ENCODE measurements at regions not wholly inside any gene's neighbourhood (a gene's known extent, or its start where the extent isn't known, plus 50 kb on each side); places are given as distances from the start of the nearest gene placed in this dataset.

DNA sequence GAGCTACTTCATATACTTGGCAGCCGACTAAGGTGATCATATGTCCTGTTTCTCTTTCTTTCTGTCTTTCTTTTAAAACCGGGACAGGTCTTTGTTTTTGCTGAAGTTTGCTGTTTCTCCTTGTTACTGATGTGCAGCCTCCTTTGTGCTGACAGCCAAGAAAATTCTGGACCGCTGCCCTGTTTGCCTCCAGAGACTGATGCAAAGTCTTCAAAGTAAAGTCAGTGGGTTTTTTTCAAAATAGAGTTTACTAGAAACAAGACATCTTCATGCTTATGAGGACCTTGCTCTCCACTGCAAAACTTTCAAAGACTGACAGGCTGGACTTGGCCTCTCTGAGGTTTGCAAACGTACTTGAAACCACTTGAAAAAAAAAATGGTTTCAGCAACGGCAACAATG, 510.5 kb upstream of the MAP3K7 start:
- H3K4me3 ChIP-seq, result no peak overlapping the region
- no peak for DNase-seq
- TF ChIP-seq, protein P1, sequence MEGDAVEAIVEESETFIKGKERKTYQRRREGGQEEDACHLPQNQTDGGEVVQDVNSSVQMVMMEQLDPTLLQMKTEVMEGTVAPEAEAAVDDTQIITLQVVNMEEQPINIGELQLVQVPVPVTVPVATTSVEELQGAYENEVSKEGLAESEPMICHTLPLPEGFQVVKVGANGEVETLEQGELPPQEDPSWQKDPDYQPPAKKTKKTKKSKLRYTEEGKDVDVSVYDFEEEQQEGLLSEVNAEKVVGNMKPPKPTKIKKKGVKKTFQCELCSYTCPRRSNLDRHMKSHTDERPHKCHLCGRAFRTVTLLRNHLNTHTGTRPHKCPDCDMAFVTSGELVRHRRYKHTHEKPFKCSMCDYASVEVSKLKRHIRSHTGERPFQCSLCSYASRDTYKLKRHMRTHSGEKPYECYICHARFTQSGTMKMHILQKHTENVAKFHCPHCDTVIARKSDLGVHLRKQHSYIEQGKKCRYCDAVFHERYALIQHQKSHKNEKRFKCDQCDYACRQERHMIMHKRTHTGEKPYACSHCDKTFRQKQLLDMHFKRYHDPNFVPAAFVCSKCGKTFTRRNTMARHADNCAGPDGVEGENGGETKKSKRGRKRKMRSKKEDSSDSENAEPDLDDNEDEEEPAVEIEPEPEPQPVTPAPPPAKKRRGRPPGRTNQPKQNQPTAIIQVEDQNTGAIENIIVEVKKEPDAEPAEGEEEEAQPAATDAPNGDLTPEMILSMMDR (IDR thresholded peaks at IDR 0.05), result no peak
- WGBS, 2 donors, result 47 to 60% methylated on average over 5 of the region's 5 CpGs
- no peak overlapping the region for H3K27ac ChIP-seq
- no peaks in the 10 kb centered on the region for H3K9me3 ChIP-seq
- intact Hi-C loops (cut with DNase I), result no loop called here
- H3K36me3 ChIP-seq, result no peaks in the 10 kb centered on the region
- no peak for FAIRE-seq
- no peaks in the 10 kb centered on the region for H3K4me1 ChIP-seq
- ATAC-seq, result no peak
- H3K27me3 ChIP-seq, result no peaks in the 10 kb centered on the region

DNA sequence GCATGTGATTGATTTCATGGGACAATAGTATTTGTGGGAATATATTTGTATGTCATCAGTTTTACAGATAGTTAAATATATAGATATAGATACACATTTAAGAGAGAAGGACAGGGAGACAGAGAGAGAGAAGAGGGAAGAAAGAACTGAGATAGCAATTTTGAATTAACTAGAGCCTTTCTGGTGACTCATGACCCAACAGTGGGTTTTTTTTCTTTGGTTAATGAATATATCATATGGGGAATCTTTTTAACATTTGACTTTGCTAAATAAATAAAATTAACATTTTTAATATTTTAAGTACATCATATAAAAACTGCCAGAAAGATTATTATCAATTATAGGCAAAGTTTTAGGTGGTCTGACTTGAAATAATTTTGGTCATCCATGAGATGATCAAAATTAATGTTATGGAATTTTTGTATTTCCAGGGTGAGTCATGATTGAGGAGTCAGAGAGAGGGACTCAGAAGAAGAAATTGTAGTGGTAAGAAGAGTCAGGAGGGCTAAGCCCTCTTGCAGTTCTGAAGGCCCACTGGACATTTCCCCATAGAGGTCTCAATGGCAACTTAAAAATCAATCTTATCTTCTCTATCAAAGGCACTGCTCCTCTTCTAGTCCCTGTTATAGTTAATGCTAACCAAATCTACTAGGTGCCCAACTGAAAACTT, 508.1 kb upstream of the MAP3K7 start:
- no peaks in the 10 kb centered on the region for H3K27me3 ChIP-seq
- intact Hi-C loops (cut with DNase I), result no loop called here
- H3K9me3 ChIP-seq, result no peaks in the 10 kb centered on the region
- no peak for DNase-seq
- no peak overlapping the region for H3K27ac ChIP-seq
- H3K4me3 ChIP-seq, result no peak overlapping the region
- no peak for FAIRE-seq
- TF ChIP-seq, protein P1 (IDR thresholded peaks at IDR 0.05), result no peak
- H3K4me1 ChIP-seq, result no peaks in the 10 kb centered on the region
- ATAC-seq, result no peak
- no peaks in the 10 kb centered on the region for H3K36me3 ChIP-seq

DNA sequence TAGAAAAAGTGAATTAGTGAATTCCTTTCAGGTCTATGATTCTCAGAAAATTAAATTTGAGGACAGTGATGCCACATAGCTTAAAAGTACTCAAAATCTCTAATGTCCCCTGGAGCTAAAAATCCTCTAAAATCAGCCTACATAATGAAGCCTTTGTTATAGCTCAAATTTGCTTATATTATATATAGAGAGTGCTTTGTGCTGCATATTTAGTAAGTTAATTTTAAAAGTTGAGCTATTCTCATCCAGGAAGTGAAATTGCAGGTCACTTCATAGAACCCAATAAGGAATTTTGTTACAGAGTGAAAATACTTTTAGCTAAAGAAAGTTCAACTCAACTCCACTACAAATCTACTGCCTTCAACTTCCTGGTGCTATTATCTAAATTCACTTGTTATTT, 507.5 kb upstream of the MAP3K7 start:
- FAIRE-seq (no peak), DNase-seq (no peak), ATAC-seq (no peak)
- Histone ChIP-seq H3K27ac (no peak overlapping the region), H3K4me1 (no peaks in the 10 kb centered on the region), H3K4me3 (no peak overlapping the region), H3K9me3 (no peaks in the 10 kb centered on the region), H3K36me3 (no peaks in the 10 kb centered on the region), H3K27me3 (no peaks in the 10 kb centered on the region)
- intact Hi-C loops (cut with DNase I), result no loop called here
- TF ChIP-seq, protein P1 (IDR thresholded peaks at IDR 0.05), result no peak

DNA sequence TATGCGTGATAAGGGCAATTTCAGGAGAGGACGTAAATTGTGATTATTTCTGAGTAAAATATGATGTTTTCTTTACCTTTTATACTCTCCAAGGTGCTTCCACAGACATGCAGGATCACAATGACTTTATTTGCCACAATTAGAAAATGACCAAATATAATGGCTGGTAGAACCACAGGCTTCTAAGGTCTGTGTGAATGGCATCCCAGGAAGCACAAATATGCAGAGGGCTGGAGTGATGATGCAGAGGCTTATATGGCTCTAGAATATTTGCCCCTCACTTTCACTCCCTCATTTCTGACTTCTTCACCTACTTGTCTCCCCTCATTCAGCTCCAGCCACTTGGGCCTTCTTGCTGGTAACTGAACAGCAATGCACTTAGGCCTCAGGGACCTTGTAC, 502.1 kb upstream of the MAP3K7 start:
- FAIRE-seq (no peak), DNase-seq (no peak), ATAC-seq (no peak)
- 60 to 62% methylated on average over 2 of the region's 2 CpGs for WGBS, 2 donors
- H3K27ac ChIP-seq, result no peak overlapping the region
- intact Hi-C loops (cut with DNase I), result no loop called here
- no peaks in the 10 kb centered on the region for H3K9me3 ChIP-seq
- H3K4me1 ChIP-seq, result no peaks in the 10 kb centered on the region
- no peaks in the 10 kb centered on the region for H3K27me3 ChIP-seq
- no peak overlapping the region for H3K4me3 ChIP-seq
- no peaks in the 10 kb centered on the region for H3K36me3 ChIP-seq
- TF ChIP-seq, protein P1 (IDR thresholded peaks at IDR 0.05), result no peak

DNA sequence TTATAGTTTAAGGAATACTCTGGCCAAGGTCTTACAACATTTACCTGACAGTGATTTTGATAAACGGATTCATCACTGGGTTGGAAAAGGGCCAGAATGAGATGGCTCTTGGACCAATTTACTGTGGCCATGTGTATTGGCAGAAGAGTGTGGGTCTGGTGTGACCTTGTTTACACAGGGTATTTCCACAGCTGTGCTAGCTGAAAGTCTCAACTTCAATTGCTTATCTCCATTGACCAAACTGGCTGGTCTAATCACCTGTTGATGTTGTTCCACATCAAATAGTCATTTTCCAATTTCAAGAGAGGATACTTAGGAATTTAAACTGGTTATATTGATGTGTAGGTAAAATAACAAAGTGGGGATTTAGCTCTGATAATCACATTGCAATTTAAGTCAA, 501.6 kb upstream of the MAP3K7 start:
- intact Hi-C loops (cut with DNase I), result no loop called here
- ATAC-seq (no peak), FAIRE-seq (no peak), DNase-seq (no peak)
- Histone ChIP-seq H3K36me3 (no peaks in the 10 kb centered on the region), H3K9me3 (no peaks in the 10 kb centered on the region), H3K27me3 (no peaks in the 10 kb centered on the region), H3K27ac (no peak overlapping the region), H3K4me3 (no peak overlapping the region), H3K4me1 (no peaks in the 10 kb centered on the region)
- 15 to 17% methylated on average over 1 of the region's 1 CpG for WGBS, 2 donors
- TF ChIP-seq, protein P1 (IDR thresholded peaks at IDR 0.05), result no peak
